ENCODE measurements at regions not wholly inside any gene's neighbourhood (a gene's known extent, or its start where the extent isn't known, plus 50 kb on each side); places are given as distances from the start of the nearest gene placed in this dataset.

DNA sequence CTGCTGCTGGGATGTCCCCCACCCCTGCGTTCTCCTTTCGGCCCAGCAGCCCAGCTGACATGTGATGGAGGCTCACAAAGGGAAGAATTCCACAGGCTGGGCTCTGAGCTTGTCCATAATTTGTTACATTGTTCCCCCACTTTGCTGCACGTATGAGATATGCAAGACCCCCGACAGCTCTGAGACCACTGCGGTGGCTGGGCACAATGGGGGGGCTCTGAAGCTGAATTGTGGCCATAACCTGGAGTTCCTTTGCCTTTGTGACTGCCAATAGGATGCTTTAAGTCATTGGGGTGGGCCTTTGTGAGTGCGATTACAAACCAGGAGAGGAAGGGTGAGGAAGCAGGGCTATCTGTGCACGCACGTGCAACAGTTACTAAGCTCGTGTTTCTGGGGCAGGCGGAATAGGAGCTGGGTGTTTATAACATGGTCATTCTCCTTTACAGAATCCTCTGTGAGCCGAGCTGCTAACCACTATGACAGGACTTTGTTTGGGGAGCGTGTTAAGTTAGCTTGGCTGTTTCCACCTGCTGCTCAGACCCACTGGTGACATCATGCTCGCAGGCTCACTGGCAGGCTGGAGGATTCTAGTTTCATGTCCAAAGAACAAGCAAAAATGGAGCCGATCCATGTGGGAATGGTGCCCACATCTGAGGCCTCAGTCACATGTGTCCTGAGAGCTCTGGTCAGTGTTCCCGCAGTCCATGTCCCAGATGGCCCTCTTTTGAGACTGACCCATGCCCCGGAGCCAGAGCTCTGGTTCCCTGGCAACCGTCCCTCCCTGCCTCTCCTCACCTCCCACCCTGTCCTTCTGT lies 208.3 kb upstream of the SALL1 start:
- FAIRE-seq, result no peak

DNA sequence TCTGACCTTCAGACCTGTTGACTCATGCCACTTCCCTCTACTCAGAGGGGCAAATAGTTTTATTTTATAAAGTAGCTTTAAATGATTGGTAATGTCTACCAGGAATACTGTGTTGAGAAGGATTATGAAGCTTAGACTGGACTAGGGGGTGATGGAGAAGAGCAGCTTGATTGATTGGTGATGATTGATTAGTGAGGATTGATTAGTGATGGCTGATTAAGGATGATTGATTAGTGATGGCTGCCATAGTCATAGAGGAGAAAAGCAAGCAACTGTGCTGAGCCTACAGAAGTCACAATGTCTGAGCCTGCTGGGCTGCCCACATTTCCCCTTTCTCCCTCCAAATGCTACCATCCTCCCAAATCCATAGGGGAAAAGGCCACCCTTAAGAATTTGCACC lies 206.8 kb upstream of the SALL1 start:
- FAIRE-seq (no peak), DNase-seq (ENCODE audit: insufficient read length, low spot score) (no peak)
- TF ChIP-seq, protein P1, sequence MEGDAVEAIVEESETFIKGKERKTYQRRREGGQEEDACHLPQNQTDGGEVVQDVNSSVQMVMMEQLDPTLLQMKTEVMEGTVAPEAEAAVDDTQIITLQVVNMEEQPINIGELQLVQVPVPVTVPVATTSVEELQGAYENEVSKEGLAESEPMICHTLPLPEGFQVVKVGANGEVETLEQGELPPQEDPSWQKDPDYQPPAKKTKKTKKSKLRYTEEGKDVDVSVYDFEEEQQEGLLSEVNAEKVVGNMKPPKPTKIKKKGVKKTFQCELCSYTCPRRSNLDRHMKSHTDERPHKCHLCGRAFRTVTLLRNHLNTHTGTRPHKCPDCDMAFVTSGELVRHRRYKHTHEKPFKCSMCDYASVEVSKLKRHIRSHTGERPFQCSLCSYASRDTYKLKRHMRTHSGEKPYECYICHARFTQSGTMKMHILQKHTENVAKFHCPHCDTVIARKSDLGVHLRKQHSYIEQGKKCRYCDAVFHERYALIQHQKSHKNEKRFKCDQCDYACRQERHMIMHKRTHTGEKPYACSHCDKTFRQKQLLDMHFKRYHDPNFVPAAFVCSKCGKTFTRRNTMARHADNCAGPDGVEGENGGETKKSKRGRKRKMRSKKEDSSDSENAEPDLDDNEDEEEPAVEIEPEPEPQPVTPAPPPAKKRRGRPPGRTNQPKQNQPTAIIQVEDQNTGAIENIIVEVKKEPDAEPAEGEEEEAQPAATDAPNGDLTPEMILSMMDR (IDR thresholded peaks at IDR 0.05; ENCODE audit: insufficient read depth, missing control alignments), result no peak

More for the DNA sequence above, 208.3 kb upstream of the SALL1 start:
- no peak for DNase-seq (ENCODE audit: insufficient read length, low spot score)
- TF ChIP-seq, protein P1 (IDR thresholded peaks at IDR 0.05; ENCODE audit: insufficient read depth, missing control alignments), result no peak

DNA sequence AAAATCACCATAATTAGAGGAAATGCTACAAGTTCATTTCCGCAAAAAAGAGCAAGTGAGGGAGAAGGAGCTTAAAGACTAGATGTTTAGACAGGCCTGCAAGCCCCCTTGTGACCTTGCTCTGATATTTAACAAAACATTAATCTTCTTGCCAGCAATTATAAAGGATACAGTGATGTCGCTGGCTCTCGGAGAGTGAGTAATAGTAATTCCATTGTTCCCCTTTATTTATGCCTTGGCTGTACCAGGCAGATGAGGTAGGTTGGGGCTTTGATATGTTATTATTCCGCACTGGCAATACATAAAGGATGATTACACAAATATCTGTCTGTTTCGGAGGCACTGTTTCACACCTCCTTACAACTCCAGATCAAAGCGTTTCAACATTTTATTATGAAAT lies 204.8 kb upstream of the SALL1 start:
- no peak for DNase-seq (ENCODE audit: insufficient read length, low spot score)
- no peak for FAIRE-seq
- TF ChIP-seq, protein P1 (IDR thresholded peaks at IDR 0.05; ENCODE audit: insufficient read depth, missing control alignments), result no peak

DNA sequence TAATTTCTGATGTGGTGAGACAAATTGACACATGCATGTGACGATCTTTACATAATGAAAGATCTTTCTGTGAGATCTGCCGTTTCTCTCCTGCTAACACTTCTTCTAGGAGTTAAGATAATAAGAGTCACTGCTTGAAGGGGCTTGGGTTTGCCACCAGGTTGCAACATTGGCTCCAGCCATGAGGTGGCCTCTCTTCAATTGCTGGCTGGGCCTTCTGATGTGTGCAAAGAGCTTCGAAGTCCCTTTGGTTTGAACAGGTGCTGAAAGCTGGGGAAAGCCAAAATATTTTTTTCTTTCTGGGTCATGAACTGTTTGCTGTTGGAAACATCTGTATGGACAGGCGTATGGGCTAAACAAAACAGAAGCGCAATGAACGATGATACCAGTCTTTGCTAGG lies 204.1 kb upstream of the SALL1 start:
- DNase-seq (ENCODE audit: insufficient read length, low spot score) (no peak), FAIRE-seq (no peak)
- TF ChIP-seq, protein P1 (IDR thresholded peaks at IDR 0.05; ENCODE audit: insufficient read depth, missing control alignments), result no peak

DNA sequence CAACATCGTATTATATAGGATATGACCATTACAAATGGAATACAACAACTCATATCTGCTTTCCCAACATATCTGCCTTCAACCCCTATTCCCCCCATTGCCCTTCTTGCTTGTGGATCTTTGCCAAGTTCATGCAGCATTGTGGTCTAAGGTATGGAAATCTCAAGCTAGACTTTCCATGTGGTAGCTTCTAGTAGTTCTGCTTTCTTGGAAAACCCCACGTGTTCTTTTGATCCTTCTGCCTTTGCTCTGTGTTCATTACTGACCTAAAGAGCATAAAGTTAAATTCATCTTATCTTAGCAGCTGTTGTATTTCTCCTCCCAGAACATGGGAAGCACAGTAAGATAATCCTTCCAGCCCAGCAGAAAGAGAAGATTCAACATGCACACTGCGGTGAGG lies 202.0 kb upstream of the SALL1 start:
- no peak for FAIRE-seq
- DNase-seq (ENCODE audit: insufficient read length, low spot score), result no peak

DNA sequence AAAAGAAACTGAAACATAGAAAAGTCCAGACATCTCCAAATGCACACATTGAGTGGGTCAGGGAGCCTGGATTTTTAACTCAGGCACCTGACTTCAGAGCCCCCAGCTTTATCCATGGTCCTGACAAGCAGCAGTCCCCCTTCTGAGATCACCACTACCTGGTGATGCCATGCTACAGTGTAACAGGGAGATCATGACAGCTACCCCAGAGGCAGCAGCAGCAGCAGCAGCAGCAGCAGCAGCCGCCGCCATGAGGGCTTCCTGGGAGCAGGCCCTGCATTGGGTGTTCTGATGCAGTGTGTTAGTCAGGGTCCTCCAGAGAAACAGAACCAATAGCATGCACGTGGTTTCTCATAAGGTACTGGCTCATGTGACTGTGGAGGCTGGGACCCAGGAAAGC lies 198.6 kb upstream of the SALL1 start:
- FAIRE-seq (no peak), DNase-seq (ENCODE audit: insufficient read length, low spot score) (no peak)
- TF ChIP-seq, protein P1 (IDR thresholded peaks at IDR 0.05; ENCODE audit: insufficient read depth, missing control alignments), result no peak

More for the DNA sequence above, 202.0 kb upstream of the SALL1 start:
- TF ChIP-seq, protein P1 (IDR thresholded peaks at IDR 0.05; ENCODE audit: insufficient read depth, missing control alignments), result no peak

DNA sequence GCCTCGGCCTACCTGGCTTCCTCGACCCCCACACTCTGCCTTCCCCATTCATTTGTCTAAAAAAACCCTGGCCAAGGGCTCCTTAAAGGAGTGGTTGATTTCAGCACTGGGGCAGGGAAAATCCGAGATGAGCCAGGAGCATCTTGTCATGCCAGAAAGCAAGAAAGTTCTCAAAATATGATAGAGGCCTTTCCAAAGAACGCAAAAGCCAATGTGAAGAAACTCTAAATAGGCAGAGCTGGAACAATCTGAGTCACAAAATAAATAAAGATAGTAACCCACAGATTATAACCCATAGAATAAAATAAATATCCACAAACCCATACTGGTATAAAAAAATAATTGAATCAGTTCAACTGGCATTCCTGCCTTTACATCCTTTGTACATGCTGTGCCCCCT lies 192.3 kb upstream of the SALL1 start:
- DNase-seq (ENCODE audit: insufficient read length, low spot score), result no peak
- TF ChIP-seq, protein P1 (IDR thresholded peaks at IDR 0.05; ENCODE audit: insufficient read depth, missing control alignments), result no peak
- FAIRE-seq, result no peak
